ENCODE measurements at regions not wholly inside any gene's neighbourhood (a gene's known extent, or its start where the extent isn't known, plus 50 kb on each side); places are given as distances from the start of the nearest gene placed in this dataset.
"Not testable (repeated sequence)": the region's sequence is repeated elsewhere in the genome, so short reads cannot be mapped to it uniquely, and the experiment has no call there.

DNA sequence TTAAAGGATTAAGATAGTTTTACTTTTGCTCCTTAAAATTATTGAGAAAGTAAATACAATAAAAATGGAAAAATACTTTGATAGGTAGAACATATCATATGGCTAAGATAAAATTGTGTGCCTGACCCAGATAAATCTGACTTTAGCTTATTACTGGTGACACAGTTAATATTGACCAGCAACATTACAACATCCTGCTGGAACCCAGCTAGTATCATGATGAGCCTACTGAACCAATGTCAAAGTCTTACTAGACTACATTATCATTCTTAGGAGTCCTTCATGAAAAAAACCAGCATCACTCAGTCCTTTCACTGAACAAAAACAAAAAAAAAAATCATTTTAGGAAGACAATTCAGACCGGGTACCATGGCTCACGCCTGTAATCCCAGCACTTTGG is 164.8 kb upstream of the CDK1 start:
- Mint-ChIP-seq H3K27ac (no peak overlapping the region), H3K36me3 (peaks cover 4% of the 10 kb centered on the region), H3K9me3 (no peaks in the 10 kb centered on the region), H3K4me1 (peaks cover 16% of the 10 kb centered on the region), H3K4me3 (no peak overlapping the region)
- no peak for DNase-seq (ENCODE audit: low spot score in 2 of 2)
- no peak for ATAC-seq

DNA sequence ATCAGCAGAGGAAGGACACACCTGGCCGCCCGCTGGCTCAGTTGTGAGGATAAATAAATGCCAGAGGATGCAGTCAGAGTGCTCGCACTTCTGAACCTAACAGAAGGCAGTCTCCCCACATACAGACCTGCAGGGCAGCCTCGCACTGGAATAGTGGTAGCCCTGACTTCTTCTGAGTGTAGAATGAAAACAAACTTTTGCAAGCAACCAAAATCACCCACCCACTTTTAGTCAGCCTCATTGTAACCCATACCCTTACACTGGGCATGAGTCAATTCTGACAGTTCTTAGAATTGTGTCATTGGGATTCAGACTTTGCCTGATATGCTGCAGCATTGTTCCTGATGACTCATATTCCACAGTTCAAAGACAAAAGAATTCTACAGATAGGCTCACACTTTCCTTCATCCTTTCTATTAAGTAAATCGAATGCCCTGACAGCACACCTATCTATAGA is 167.0 kb upstream of the CDK1 start:
- peaks cover 22% of the 10 kb centered on the region for H3K4me1 Mint-ChIP-seq
- peaks cover 4% of the 10 kb centered on the region for H3K36me3 Mint-ChIP-seq
- H3K9me3 Mint-ChIP-seq, result no peaks in the 10 kb centered on the region
- ATAC-seq (peak; percentile 94), DNase-seq (ENCODE audit: low spot score in 2 of 2) (peak in 1 of 2 donors; percentile 75)
- no peak overlapping the region for H3K27ac Mint-ChIP-seq
- peak overlapping the region; percentile 56 for H3K4me3 Mint-ChIP-seq

- no peak for DNase-seq (ENCODE audit: low spot score in 2 of 2)
- ATAC-seq, result no peak
- no peak overlapping the region for H3K4me3 Mint-ChIP-seq
- H3K9me3 Mint-ChIP-seq, result no peaks in the 10 kb centered on the region
- H3K27ac Mint-ChIP-seq, result no peak overlapping the region
- no peaks in the 10 kb centered on the region for H3K36me3 Mint-ChIP-seq
- peaks cover 22% of the 10 kb centered on the region for H3K4me1 Mint-ChIP-seq
Observed at GRCh38 chr10:60607372-60607771, 170.9 kb upstream of the CDK1 start.

GRCh38 chr10:60606343-60607080 is 171.8 kb upstream of the CDK1 start:
- no peaks in the 10 kb centered on the region for H3K36me3 Mint-ChIP-seq
- H3K4me1 Mint-ChIP-seq, result peaks cover 14% of the 10 kb centered on the region
- H3K27ac Mint-ChIP-seq, result no peak overlapping the region
- peak overlapping the region; percentile 3 for H3K4me3 Mint-ChIP-seq
- DNase-seq (ENCODE audit: low spot score in 2 of 2) (no peak), ATAC-seq (peak; percentile 53)
- H3K9me3 Mint-ChIP-seq, result no peaks in the 10 kb centered on the region

DNA sequence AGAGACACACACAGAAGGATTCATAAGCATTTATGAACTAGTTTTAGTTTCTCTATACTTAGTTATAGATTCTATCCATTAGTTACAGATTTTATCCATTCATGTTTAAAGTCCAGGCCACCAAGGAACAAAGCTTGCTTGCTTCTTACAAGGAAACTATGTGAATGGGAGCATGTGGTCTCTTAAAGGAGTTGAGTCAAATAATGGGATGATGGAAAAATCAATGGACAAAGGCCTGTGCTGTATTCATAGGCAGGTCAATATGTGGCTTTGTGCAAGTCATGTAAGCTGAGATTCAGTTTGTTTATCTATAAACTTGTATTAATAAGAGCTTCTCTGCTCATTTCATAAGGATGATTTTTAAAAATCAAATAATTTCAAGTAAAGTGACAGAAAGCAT is 172.8 kb upstream of the CDK1 start:
- DNase-seq (ENCODE audit: low spot score in 2 of 2), result no peak
- Mint-ChIP-seq H3K4me3 (no peak overlapping the region), H3K4me1 (peaks cover 6% of the 10 kb centered on the region), H3K36me3 (no peaks in the 10 kb centered on the region), H3K9me3 (no peaks in the 10 kb centered on the region), H3K27ac (no peak overlapping the region)
- ATAC-seq, result no peak

DNA sequence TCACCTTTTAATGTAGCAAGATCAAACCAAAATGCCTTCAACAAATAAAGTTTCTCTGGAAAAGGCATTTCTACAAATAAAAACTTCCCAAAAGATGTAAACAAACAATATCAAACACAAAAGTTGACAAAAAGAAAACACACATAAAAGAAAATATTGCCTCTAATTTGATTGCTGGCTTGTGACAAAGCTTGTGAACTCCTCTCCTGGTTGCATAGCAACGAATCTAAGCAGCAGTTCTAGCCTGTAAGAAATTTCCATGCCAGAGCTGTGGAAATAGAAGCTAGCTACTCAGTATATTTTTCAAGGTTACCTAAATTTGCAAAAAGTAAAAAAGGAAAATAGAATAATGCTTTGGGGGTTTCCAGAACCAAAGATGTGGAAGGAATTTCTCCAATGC is 173.9 kb upstream of the CDK1 start:
- no peak for ATAC-seq
- H3K9me3 Mint-ChIP-seq, result no peaks in the 10 kb centered on the region
- H3K4me3 Mint-ChIP-seq, result no peak overlapping the region
- no peak for DNase-seq (ENCODE audit: low spot score in 2 of 2)
- H3K27ac Mint-ChIP-seq, result no peak overlapping the region
- H3K4me1 Mint-ChIP-seq, result peaks cover 6% of the 10 kb centered on the region
- no peaks in the 10 kb centered on the region for H3K36me3 Mint-ChIP-seq

DNA sequence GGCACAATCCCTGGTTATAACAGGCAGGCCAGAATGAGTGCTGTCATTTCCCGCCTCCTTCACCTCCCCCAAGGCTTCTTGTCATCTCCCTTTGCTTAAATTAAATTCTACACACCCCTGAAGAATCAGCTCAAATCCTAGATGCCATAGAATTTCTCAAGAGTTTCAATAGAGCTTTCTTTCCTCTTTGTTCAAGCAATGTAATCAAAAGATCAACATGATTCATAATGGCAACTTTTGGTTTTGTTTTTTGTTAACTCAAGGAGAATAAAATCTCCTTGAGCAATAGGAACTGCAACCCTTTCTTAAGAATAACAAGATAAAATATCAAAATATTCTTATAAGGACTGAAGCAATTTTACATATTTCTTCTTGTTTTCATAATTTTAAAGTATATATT is 180.8 kb upstream of the CDK1 start:
- ATAC-seq (no peak), DNase-seq (ENCODE audit: low spot score in 2 of 2) (no peak)
- Mint-ChIP-seq H3K4me1 (peaks cover 15% of the 10 kb centered on the region), H3K27ac (no peak overlapping the region), H3K9me3 (no peaks in the 10 kb centered on the region), H3K36me3 (no peaks in the 10 kb centered on the region), H3K4me3 (no peak overlapping the region)

- H3K4me1 Mint-ChIP-seq, result peaks cover 15% of the 10 kb centered on the region
- DNase-seq (ENCODE audit: low spot score in 2 of 2) (no peak), ATAC-seq (no peak)
- no peak overlapping the region for H3K27ac Mint-ChIP-seq
- H3K4me3 Mint-ChIP-seq, result no peak overlapping the region
- H3K36me3 Mint-ChIP-seq, result no peaks in the 10 kb centered on the region
- no peaks in the 10 kb centered on the region for H3K9me3 Mint-ChIP-seq
Observed at GRCh38 chr10:60595852-60596251, 182.4 kb upstream of the CDK1 start.

GRCh38 chr10:60594476-60595051 is 183.7 kb upstream of the CDK1 start:
- no peak for DNase-seq (ENCODE audit: low spot score in 2 of 2)
- H3K36me3 Mint-ChIP-seq, result no peaks in the 10 kb centered on the region
- no peak overlapping the region for H3K4me3 Mint-ChIP-seq
- no peaks in the 10 kb centered on the region for H3K9me3 Mint-ChIP-seq
- ATAC-seq, result peak; percentile 96
- no peak overlapping the region for H3K27ac Mint-ChIP-seq
- peaks cover 15% of the 10 kb centered on the region for H3K4me1 Mint-ChIP-seq

GRCh38 chr10:60591119-60591518 is 187.2 kb upstream of the CDK1 start:
- DNase-seq (ENCODE audit: low spot score in 2 of 2) (no peak), ATAC-seq (no peak)
- Mint-ChIP-seq H3K36me3 (no peaks in the 10 kb centered on the region), H3K4me1 (peaks cover 9% of the 10 kb centered on the region), H3K4me3 (no peak overlapping the region), H3K9me3 (no peaks in the 10 kb centered on the region), H3K27ac (no peak overlapping the region)

DNA sequence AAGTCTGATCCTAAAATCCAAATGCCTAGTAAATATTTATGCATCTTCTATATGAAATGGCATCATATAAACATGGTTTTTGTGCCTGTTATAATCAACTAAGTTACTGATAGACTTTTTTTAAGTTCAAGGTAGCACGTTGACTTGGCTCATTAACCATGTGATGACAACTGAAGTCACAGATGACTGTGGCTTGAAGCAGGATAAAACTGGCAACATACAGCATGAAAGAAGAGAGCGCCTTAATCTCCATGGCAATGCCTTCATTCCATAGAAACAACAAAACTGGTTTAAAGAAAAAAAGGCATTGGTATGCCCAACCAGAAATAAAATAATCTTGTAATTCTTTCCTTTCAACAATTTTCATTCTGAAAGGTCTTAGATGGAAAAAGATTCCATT is 188.9 kb upstream of the CDK1 start:
- DNase-seq (ENCODE audit: low spot score in 2 of 2) (no peak), ATAC-seq (no peak)
- H3K9me3 Mint-ChIP-seq, result no peaks in the 10 kb centered on the region
- H3K4me3 Mint-ChIP-seq, result no peak overlapping the region
- H3K36me3 Mint-ChIP-seq, result no peaks in the 10 kb centered on the region
- H3K4me1 Mint-ChIP-seq, result no peaks in the 10 kb centered on the region
- no peak overlapping the region for H3K27ac Mint-ChIP-seq

GRCh38 chr10:60581782-60582181 is 192.1 kb upstream of the ANK3 start:
- not testable (repeated sequence) for H3K4me1 Mint-ChIP-seq; ATAC-seq; H3K9me3 Mint-ChIP-seq; DNase-seq (ENCODE audit: low spot score in 2 of 2); H3K36me3 Mint-ChIP-seq; H3K4me3 Mint-ChIP-seq; H3K27ac Mint-ChIP-seq

GRCh38 chr10:60578217-60578616 is 188.5 kb upstream of the ANK3 start:
- H3K36me3 Mint-ChIP-seq, result peaks cover 2% of the 10 kb centered on the region
- no peaks in the 10 kb centered on the region for H3K9me3 Mint-ChIP-seq
- DNase-seq (ENCODE audit: low spot score in 2 of 2) (no peak), ATAC-seq (no peak)
- H3K4me1 Mint-ChIP-seq, result peaks cover 21% of the 10 kb centered on the region
- no peak overlapping the region for H3K27ac Mint-ChIP-seq
- no peak overlapping the region for H3K4me3 Mint-ChIP-seq

DNA sequence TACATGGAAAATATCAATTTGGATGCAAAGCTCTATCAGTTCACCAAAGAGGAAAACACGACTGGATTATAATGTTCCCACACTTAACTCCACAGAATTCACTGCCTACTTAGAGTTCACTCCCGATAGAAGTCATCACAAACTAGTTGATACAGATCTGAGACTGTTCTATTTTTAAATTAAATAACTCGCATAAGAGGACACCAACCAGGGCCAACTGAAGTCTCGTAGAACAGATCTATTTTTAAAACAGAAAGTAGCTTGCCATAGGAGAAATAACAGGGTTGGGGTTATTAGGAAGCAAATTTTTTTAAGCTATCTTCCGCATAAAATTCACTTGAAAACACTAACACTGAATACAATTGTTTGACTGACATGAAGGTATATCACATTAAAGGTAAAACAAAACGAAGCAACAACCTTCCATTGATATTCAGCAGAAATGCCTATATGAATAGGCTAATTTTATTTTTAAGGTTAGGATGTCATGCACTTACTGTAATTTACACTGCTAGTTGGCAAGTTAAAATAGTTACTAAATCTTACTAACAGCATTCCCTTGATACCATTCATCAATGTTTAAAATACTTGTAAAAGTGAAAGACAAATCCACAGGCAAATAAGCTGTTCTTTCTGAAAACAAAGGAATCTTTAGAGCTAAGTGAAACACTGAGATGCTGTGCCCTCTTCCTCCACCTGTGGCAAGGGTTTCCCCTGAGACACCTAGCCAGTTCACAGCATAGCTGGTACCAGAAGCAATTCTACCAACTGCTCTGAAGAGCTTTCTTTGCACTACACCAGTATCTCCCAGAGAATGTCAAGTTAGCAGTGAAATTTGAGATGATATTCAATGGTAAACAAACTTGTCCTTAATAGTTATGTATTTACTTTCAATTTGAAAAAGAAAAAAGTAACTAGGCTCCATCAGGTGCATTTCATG is 186.7 kb upstream of the ANK3 start:
- Mint-ChIP-seq H3K9me3 (no peaks in the 10 kb centered on the region), H3K36me3 (peaks cover 10% of the 10 kb centered on the region), H3K4me3 (peak overlapping the region; percentile 30), H3K27ac (peak overlapping the region; percentile 45), H3K4me1 (peaks cover 22% of the 10 kb centered on the region)
- no peak for ATAC-seq
- DNase-seq (ENCODE audit: low spot score in 2 of 2), result no peak

GRCh38 chr10:60575105-60575504 is 185.4 kb upstream of the ANK3 start:
- H3K4me1 Mint-ChIP-seq, result peaks cover 29% of the 10 kb centered on the region
- DNase-seq (ENCODE audit: low spot score in 2 of 2) (no peak), ATAC-seq (no peak)
- H3K36me3 Mint-ChIP-seq, result peaks cover 10% of the 10 kb centered on the region
- no peak overlapping the region for H3K4me3 Mint-ChIP-seq
- H3K27ac Mint-ChIP-seq, result no peak overlapping the region
- no peaks in the 10 kb centered on the region for H3K9me3 Mint-ChIP-seq

Measured in stimulated activated effector memory CD8-positive, alpha-beta T cell treated with anti-CD3 and anti-CD28 coated beads, Interleukin-12 subunit alpha, Interleukin-12 subunit beta, amount 100 ng/mL, for 72 hours (primary cell).